ENCODE measurements at regions not wholly inside any gene's neighbourhood (a gene's known extent, or its start where the extent isn't known, plus 50 kb on each side); places are given as distances from the start of the nearest gene placed in this dataset.
"Not testable (repeated sequence)": the region's sequence is repeated elsewhere in the genome, so short reads cannot be mapped to it uniquely, and the experiment has no call there.

GRCh38 chr12:9449181-9449580 is 158.5 kb downstream of the KLRB1 start (continued):
- TF ChIP-seq IRF5 (IDR thresholded peaks at IDR 0.05; ENCODE audit: borderline replicate concordance) (no peak), CTCF (IDR thresholded peaks at IDR 0.05 in 2 of 3, conservative IDR thresholded peaks at IDR 0.05 in 1 of 3; ENCODE audit: control insufficient read depth in 2 of 3, extremely low read depth in 1 of 3, insufficient read depth in 1 of 3, low read depth in 3 of 3, low read length in 3 of 3) (no peak), ETV6 (conservative IDR thresholded peaks at IDR 0.05 in 1 of 2, IDR thresholded peaks at IDR 0.05 in 1 of 2; ENCODE audit: borderline replicate concordance in 1 of 2, low read depth in 1 of 2) (no peak), ZNF622 (IDR thresholded peaks at IDR 0.05) (no peak), USF2 (IDR thresholded peaks at IDR 0.05; ENCODE audit: borderline replicate concordance, low read depth, low read length) (no peak)

- ATAC-seq; H3K4me1 ChIP-seq (ENCODE audit: control insufficient read depth, insufficient read depth, low read length); H3K27me3 ChIP-seq (replicated peaks in 1 of 2; ENCODE audit: control insufficient read depth in 2 of 2, insufficient read depth in 2 of 2, low read length in 1 of 2); H3K9me3 ChIP-seq (replicated peaks; ENCODE audit: control insufficient read depth, insufficient read depth, low read length); FAIRE-seq; intact Hi-C loops (cut with micrococcal nuclease; ENCODE audit: unreplicated experiment); H3K79me2 ChIP-seq (ENCODE audit: control insufficient read depth, insufficient read depth, low read length); H3K36me3 ChIP-seq (ENCODE audit: control insufficient read depth in 2 of 2, insufficient read depth in 2 of 2, low read length in 1 of 2); DNase-seq (ENCODE audit: low read depth, low spot score); H4K20me1 ChIP-seq (ENCODE audit: control insufficient read depth, insufficient read depth); BruUV-seq (replicated peaks); CTCF ChIA-PET; in situ Hi-C loops (cut with MboI): not testable (repeated sequence)
- H3K9ac ChIP-seq (ENCODE audit: control insufficient read depth, insufficient read depth, low read length) = peak overlapping the region; percentile 71; the same call in 1 of the 2 replicates
- H3K4me3 ChIP-seq = peak overlapping the region; percentile 73
- peak overlapping the region; percentile 61; the same call in 1 of the 2 replicates for H3K27ac ChIP-seq (ENCODE audit: control insufficient read depth, insufficient read depth)
- RAD21 ChIA-PET (ENCODE audit: unreplicated experiment) = interaction anchor here (1.0 kb wide), 1 partner anchor 167 kb away, joined by 3 read pairs; no protein-coding TSS in a partner anchor
- H2AFZ ChIP-seq (ENCODE audit: control insufficient read depth, low read depth, low read length) = peak overlapping the region; percentile 95
- H3K4me2 ChIP-seq (ENCODE audit: control insufficient read depth, insufficient read depth) = peak overlapping the region; percentile 79
- 40% methylated on average over 9 of the region's 10 CpGs for WGBS (ENCODE audit: insufficient coverage, insufficient replicate concordance, low lambda C conversion rate, missing lambda C conversion rate)
- SMC1A ChIA-PET (ENCODE audit: uncharacterized antibody, unreplicated experiment) = interaction anchor here (1.1 kb wide), 1 partner anchor 117 kb away, joined by 3 read pairs; no protein-coding TSS in a partner anchor
- POLR2A ChIA-PET = interaction anchor here (0.6 kb wide), 1 partner anchor 1179 kb away, joined by 3 read pairs; no protein-coding TSS in a partner anchor
These were observed 159.1 kb downstream of the KLRB1 start for GRCh38 chr12:9448648-9449047.
